Fibroblast of upper back skin (primary cell): ENCODE measurements at regions not wholly inside any gene's neighbourhood (a gene's known extent, or its start where the extent isn't known, plus 50 kb on each side); places are given as distances from the start of the nearest gene placed in this dataset.
A peak's percentile ranks its signal among the peaks of the same experiment; 100 is the strongest.

Source experiments
- DNase-seq: peaks from one replicate; pipeline ENCODE4 v3.0.0-alpha.2; 2013

GRCh38 chr13:99659226-99659625 is 158.0 kb downstream of the TM9SF2 start:
- DNase-seq = no peak

DNA sequence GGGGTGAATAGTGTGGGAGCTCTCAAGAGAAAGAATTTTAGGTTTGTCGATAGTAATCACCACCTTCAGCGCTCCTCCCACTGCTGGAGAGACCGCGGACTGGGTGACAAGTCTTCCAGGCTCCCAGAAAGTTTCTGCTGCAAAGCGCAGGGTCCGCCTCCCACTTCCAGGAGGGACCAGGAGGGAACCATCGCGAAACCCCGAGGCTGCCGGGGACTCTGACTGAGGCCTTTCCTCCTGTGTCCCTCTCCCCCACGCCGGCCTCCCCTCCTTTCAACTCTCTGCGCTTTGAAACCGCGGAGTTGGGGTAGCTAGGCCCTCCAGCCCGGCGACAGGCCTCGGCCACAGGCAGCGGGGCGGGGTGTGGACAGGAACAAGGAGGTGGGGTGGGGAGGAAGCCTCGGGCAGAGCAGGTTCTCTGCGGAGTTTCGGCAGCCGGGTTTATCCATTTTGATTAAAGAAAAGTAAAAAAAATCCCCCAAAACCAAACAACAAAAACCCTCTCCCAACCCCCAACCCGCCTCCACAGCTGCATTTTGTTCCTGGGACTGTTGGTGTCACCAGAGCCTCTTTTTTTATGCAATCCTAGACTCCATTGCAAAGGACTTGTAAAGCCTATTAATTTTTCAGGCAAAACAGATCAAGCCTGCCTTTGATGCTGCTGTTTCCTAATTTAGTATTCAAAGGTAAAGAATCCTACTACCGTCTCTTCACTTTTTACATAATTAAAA is 157.2 kb downstream of the TM9SF2 start:
- DNase-seq = peak; percentile 73

DNA sequence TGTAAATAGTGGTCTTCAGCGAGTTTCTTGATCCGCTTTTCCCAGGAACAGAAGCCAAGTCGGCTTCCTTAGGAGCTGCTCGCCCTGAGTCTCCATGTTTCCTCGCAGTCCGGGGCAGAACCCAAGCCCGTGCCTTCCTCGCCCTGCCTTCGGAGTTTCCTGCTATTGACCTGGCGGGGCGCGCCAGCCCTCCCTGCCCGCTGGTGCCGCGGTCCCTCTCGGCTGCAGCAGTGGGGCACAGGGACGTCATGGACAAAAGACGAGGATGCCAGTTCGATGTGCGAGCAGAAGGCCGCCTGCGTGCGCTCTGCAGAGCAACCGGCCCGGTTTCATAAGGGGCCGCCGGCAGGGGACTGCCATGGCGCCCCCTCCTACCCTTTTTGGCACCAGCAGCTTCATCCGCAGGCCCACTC is 156.6 kb downstream of the TM9SF2 start:
- peak; percentile 7 for DNase-seq

- no peak for DNase-seq
Measured at GRCh38 chr13:99656844-99657381, 155.6 kb downstream of the TM9SF2 start.

- peak; percentile 70 for DNase-seq
Measured at GRCh38 chr13:99656092-99656745, 154.9 kb downstream of the TM9SF2 start.

GRCh38 chr13:99655351-99656091 is 154.2 kb downstream of the TM9SF2 start:
- peak; percentile 16 for DNase-seq

GRCh38 chr13:99654076-99654475 is 152.8 kb downstream of the TM9SF2 start:
- no peak for DNase-seq

DNA sequence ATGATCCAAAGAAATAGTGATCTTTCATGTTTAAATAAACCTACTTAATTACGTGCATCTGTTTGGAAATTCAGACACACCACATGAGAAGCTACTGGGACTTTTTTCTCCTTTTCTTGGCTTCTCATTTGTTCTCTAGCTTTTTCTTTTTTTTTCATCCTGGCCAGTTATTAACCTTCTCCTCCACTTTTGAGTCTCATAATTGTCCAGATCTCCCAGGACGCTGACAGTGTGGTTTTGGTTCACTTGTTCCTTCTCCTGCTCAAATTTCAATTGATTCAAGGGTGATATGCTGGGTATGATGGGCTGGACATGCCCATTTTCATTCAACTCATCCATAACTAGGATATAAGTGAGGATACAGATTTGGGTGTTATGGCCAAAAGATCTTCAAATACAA is 152.3 kb downstream of the TM9SF2 start:
- no peak for DNase-seq

DNA sequence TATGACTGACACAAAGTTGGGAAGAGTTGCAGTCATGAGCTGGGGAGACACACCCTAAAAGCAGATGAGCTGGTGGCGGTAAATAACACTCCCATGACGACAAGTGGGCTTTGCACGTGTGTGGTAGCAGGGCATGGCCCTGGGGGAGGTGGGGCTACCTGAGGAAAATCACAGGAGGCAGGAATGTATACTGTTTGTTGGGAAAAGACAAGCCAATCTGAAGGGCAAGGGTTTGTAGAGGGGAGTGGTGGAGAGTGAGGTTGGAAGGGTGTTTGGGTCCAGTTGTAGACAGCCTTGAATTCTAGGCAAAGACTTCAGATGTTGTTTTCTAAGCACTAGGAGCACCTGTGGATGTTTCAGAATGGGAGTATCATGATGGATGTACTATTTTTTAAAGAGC is 151.6 kb downstream of the TM9SF2 start:
- DNase-seq = no peak

DNA sequence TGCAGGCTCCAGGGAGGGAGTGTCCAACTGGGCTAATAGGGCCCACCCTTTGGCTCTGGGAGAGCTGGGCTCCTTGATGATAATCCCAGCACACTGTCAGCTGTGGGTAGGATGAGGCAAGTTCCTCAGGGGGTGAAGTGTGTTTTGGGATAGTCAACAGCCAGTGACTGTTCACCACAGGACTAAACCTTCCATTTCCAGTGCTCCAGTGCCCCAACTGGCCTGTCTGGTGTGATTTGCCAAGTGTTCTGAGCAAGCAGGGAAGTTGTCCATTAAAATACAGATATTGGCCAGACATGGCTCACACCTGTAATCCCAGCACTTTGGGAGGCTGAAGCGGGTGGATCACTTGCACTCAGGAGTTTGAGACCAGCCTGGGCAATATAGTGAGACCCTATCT is 150.9 kb downstream of the TM9SF2 start:
- DNase-seq = no peak

DNA sequence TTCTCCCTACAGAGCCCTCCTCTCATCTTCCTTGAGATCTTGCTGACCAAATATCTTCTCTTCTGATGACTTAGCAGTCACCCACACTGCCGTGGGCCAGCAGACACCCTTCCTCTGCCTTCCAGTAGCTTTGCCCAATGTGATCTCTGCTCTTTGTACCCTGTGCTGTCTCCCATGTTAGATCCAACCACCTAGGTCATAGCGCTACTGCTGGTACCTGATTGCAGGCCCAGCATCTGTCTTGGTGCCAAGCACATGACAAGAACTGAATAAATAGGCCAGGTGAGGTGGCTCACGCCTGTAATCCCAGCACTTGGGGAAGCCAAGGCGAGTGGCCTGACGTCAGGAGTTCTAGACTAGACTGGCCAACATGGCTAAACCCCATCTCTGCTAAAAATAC is 149.7 kb downstream of the TM9SF2 start:
- no peak for DNase-seq

DNA sequence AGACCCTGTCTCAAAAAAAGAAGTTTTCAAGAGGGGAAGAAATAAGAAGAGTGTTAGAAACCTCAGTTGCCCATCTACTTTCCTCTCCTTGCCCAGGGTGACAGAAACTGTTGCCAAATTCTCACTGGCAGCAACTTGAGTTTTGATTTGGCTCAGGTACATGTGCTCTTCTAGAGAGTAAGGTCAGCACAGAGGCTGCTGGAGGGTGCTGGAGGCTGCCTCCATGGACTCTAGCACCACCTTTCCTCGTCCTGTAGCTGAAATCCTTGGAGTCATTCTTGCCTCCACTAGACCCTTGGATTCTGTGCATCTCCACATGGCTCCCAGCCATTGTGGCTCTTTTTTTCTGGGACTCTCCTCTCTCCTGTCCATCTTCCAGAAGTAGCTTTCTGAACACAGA is 149.1 kb downstream of the TM9SF2 start:
- DNase-seq = no peak

DNA sequence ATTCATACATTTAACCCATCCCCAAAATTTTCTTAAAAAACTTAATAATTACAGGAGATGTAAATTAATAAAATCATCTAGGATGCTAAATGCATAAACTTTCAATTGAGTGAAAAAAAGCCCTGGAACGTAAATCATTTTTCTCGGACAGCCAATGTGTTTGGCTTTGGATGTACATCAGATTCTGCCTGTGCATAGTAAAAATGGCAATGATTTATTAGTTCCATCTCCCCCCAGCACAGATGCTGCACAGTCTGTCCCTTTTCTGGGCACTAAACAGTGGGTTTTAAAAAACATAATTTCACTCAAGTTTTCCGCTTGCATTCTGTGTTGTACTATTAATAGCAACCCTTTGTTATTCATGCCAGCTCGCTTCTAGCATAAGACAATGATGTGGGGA is 147.7 kb downstream of the TM9SF2 start:
- DNase-seq = no peak

GRCh38 chr13:99648066-99648665 is 146.9 kb downstream of the TM9SF2 start:
- DNase-seq = no peak

DNA sequence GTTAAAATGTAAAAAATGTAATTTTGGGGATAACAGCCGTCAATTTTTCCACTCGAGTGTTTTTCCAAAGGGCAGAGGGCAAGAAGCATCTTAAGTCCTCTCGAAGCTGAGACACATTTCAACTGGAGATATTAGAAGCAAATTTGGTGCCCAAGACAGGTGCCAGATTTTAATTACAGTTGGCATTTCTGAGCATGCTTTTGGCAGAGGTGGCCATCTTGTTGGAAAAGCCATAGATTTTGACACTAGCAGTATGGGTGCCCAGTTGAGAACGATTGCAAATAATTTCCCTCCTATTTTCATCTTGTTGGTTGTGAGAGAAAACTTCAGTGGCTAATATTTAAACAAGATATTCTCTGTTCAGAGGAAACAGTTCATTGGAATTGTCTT is 146.3 kb downstream of the TM9SF2 start:
- no peak for DNase-seq

DNA sequence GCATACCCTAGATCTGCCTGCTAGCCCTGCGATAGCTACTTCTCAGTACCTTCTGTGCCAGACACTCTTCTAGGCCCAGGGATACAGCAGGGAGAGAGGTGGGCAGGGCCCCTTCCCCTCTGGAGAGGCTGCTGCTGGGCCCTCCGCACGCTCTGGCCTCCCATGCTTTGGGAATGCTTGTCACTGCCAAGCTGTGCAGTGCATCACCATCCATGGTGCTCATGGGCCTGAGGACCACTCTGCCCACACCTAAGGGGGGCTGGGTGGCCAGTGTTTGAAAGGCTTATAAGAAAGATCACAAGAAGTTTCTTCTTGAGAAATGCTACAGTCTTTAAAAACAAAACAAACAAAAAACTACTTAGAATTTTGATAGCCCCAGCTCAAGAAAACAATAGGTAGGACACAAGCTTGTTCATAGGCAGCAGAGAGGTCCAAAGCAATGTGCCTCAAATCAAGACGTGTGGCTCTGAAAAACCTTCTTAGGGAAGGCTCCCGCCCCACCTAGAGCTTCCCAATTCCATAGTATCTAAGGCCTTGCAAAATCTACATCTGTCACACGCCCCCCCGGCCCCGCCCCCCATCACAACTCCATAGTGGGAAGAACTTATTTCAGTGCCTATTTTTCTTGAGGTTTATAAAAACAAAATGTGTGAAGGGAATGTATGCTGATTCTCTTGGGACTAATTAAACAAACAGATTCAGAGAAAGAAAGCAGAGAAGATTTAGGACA is 145.8 kb downstream of the TM9SF2 start:
- DNase-seq = no peak

DNA sequence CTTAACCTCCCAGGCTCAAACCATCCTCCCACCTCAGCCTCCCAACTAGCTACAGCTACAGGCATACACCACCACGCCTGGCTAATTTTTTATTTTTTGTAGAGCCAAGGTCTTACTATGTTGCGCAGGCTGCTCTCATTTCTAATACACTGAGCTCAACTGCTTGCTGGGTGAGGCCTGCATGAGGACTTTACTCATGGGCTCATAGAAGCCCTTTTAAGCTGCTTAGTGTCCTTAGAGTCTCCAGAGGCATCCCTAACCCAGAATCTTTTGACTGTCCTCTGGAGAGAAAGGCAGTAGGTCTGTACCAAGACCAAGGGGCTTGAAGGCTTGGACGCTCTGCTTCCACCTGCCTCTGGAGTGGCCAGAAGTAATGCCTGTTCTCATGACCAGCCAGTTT is 141.6 kb downstream of the TM9SF2 start:
- DNase-seq = no peak

DNA sequence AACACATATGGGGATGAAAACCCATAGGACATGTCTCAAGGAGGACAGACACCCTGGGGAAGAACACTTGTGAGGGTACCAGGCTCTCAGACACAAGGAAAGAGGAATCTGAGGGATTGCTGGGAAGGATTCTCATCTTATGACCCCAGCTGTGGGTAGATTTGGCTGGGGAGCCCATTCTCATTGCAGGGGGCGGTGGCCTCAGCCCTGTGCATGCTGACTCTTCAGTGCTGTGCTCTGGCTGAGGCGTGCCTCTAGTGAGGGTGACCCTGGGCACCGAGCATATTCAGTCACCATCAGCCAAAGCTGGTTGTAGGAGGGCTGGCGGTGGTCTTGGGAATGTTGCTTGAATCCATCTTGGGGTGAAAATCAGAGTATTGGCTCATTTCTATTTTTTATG is 140.7 kb downstream of the TM9SF2 start:
- DNase-seq = no peak

DNA sequence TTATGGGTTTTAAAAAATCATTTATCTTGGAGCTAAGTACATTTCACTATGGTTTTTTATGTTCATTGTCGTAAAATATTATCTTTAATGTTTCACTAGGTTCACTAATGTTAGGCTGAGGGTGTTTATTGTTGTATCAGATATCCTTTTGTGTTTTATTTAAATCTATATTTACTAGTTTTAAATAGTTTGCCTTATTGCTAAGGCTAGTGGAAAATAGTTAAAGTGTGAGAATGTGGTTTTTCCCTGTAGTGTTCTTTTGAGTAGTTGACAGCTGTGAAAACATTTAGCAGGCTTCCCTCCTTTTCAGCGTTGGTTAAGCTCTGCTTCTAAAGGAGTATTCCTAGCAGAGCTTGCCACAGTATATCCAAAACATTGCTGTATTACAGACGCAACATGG is 139.0 kb downstream of the TM9SF2 start:
- no peak for DNase-seq

- DNase-seq = no peak
Measured at GRCh38 chr13:99639126-99639525, 137.9 kb downstream of the TM9SF2 start.

DNA sequence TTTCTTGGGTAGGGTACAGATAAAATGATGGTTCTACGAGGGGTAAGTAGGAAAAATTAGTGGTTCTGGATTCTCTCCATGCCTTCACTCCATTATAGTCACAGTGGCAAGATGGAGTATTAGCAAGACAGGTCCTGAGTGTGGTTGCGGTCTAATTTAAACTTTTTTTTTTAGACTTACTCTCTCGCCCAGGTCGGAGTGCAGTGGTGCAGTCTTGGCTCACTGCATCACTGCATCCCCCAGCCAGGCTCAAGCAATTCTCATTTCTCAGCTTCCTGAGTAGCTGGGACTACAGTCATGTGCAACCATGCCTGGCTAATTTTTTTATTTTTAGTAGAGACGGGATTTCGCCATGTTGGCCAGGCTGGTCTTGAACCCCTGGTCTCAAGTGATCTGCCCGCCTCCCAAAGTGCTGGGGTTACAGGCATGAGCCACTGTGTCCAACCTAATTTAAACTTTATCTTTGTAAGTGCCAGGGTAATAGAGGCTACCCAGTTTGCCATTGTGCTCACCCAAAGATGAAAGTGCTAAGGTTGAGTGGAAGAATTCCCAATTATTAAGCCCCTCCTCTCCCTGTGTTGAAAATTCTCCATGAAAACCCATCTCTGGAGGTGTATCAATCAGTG is 135.6 kb downstream of the TM9SF2 start:
- no peak for DNase-seq

GRCh38 chr13:99636306-99636705 is 135.0 kb downstream of the TM9SF2 start:
- DNase-seq = no peak
